Vagina (tissue), 2 donors: ENCODE measurements at regions not wholly inside any gene's neighbourhood (a gene's known extent, or its start where the extent isn't known, plus 50 kb on each side); places are given as distances from the start of the nearest gene placed in this dataset.

Experiments used
- DNase-seq, 2 donors: peaks; one replicate each; pipeline ENCODE4 v3.0.0-alpha.2; 2017; ENCODE audit errors: extremely low spot score in 2 of 2
- H3K27ac ChIP-seq: fragments of 200-600 bp; sonication (generic); one replicate; pipeline ENCODE4 v1.5.1; 2019
- H3K27me3 ChIP-seq: fragments of 200-600 bp; sonication (generic); one replicate; pipeline ENCODE4 v1.5.1; 2019
- H3K36me3 ChIP-seq, 2 donors: fragments of 200-600 bp; sonication (generic); one replicate each; pipeline ENCODE4 v1.5.1; 2017 to 2019
- H3K4me1 ChIP-seq: fragments of 200-600 bp; sonication (generic); one replicate; pipeline ENCODE4 v1.5.1; 2019
- H3K4me3 ChIP-seq, 2 donors: fragments of 200-600 bp; sonication (generic); 1 replicate in 1 of 2; 2 replicates in 1 of 2; pipeline ENCODE4 v1.5.1; 2016 to 2019
- H3K9me3 ChIP-seq: fragments of 200-600 bp; sonication (generic); one replicate; pipeline ENCODE4 v1.5.1; 2019
- CTCF ChIP-seq, 3 experiments: fragments of 450-650 bp in 2 of 3; fragments of 200-600 bp in 1 of 3; sonication (generic) in 1 of 3; IDR thresholded peaks; one replicate each; pipeline ENCODE4 v1.5.1; 2017 to 2019; ENCODE audit warnings: antibody characterized with exemption in 3 of 3, mild to moderate bottlenecking in 2 of 3, moderate library complexity in 2 of 3
- POLR2A ChIP-seq, 2 donors: fragments of 450-650 bp; IDR thresholded peaks; one replicate each; pipeline ENCODE4 v1.6.1; 2017; ENCODE audit warnings: antibody characterized with exemption in 2 of 2, mild to moderate bottlenecking in 2 of 2, moderate library complexity in 2 of 2
- POLR2AphosphoS5 ChIP-seq, 2 donors: sonication (generic); formaldehyde crosslinking; IDR thresholded peaks; one replicate each; pipeline ENCODE4 v1.9.0; 2017; ENCODE audit warnings: antibody characterized with exemption in 2 of 2, mild to moderate bottlenecking in 2 of 2, low read depth in 1 of 2; ENCODE audit not compliant: insufficient read depth in 1 of 2
- intact Hi-C: fragments of 100-400 bp; cut with DNase I; formaldehyde crosslinking; loops from one replicate; pipeline ENCODE4 v1.15.1; 2023

- Histone ChIP-seq H3K27ac (no peak overlapping the region), H3K36me3 (no peaks in the 10 kb centered on the region), H3K4me1 (no peaks in the 10 kb centered on the region), H3K9me3 (no peaks in the 10 kb centered on the region), H3K4me3 (no peak overlapping the region), H3K27me3 (no peaks in the 10 kb centered on the region)
- TF ChIP-seq POLR2A (IDR thresholded peaks at IDR 0.05) (no peak), CTCF (IDR thresholded peaks at IDR 0.05) (no peak)
- intact Hi-C loops: no loop called here
- no peak for DNase-seq
Observed at GRCh38 chr13:84831666-84832657, 949.7 kb upstream of the SLITRK1 start.

DNA sequence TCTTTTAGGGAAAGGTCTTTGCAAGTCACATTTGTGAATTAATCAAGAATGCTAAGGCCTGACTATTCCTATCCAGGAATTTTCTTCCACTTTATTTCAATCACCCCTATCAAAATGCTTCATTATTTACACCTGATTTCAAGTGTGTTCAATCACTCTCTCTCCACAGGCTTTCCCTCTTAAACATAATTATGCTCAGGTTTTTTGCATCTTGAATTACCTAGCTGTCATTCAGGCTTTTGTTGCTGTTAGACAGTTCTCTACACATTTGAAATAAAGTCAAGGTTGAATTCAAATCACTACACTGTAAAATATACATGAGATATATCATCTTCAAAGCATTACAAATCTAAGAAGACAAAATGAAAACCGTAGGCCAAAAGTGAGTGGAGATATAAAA is 941.3 kb upstream of the SLITRK1 start:
- H3K4me3 ChIP-seq: no peak overlapping the region
- intact Hi-C loops: no loop called here
- DNase-seq: no peak

DNA sequence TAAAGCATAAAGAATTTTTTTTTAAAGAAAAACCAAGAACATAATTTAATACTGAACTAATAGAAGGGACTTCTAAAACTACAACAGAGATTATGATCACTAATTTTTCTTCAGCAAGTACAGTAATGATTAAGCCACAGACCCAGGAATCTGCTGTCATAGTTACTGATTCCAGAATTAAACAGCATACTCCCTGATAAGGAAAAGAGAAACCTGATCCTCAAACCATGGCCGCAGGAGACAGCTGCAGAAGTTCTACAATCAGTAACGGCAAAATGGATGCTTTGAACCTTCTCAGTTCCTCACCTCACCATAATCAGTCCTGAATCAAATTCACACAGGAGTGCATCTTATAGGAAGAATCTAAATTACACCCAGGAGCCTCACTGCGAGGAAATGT is 939.0 kb upstream of the SLITRK1 start:
- Histone ChIP-seq H3K9me3 (no peaks in the 10 kb centered on the region), H3K4me3 (no peak overlapping the region), H3K27ac (no peak overlapping the region), H3K4me1 (no peaks in the 10 kb centered on the region), H3K27me3 (no peaks in the 10 kb centered on the region), H3K36me3 (no peaks in the 10 kb centered on the region)
- TF ChIP-seq CTCF (IDR thresholded peaks at IDR 0.05): no peak
- no peak for TF ChIP-seq POLR2A (IDR thresholded peaks at IDR 0.05)
- TF ChIP-seq POLR2AphosphoS5 (IDR thresholded peaks at IDR 0.05; ENCODE audit: insufficient read depth in 1 of 2, low read depth in 1 of 2): no peak
- no peak for DNase-seq
- intact Hi-C loops: no loop called here

More for the DNA sequence above, 941.3 kb upstream of the SLITRK1 start:
- Histone ChIP-seq H3K27ac (no peak overlapping the region), H3K9me3 (no peaks in the 10 kb centered on the region), H3K27me3 (no peaks in the 10 kb centered on the region), H3K36me3 (no peaks in the 10 kb centered on the region), H3K4me1 (no peaks in the 10 kb centered on the region)
- TF ChIP-seq POLR2A (IDR thresholded peaks at IDR 0.05) (no peak), POLR2AphosphoS5 (IDR thresholded peaks at IDR 0.05; ENCODE audit: insufficient read depth in 1 of 2, low read depth in 1 of 2) (no peak), CTCF (IDR thresholded peaks at IDR 0.05) (no peak)

GRCh38 chr13:84816567-84817105 is 934.4 kb upstream of the SLITRK1 start:
- Histone ChIP-seq H3K4me3 (no peak overlapping the region), H3K27me3 (no peaks in the 10 kb centered on the region), H3K4me1 (no peaks in the 10 kb centered on the region), H3K9me3 (no peaks in the 10 kb centered on the region), H3K27ac (no peak overlapping the region), H3K36me3 (no peaks in the 10 kb centered on the region)
- no peak for DNase-seq
- intact Hi-C loops: no loop called here
- no peak for TF ChIP-seq POLR2AphosphoS5 (IDR thresholded peaks at IDR 0.05; ENCODE audit: insufficient read depth in 1 of 2, low read depth in 1 of 2)
- no peak for TF ChIP-seq POLR2A (IDR thresholded peaks at IDR 0.05)
- no peak for TF ChIP-seq CTCF (IDR thresholded peaks at IDR 0.05)

GRCh38 chr13:84812789-84813188 is 930.5 kb upstream of the SLITRK1 start:
- DNase-seq: no peak
- no peaks in the 10 kb centered on the region for H3K9me3 ChIP-seq
- intact Hi-C loops: no loop called here
- H3K4me1 ChIP-seq: no peaks in the 10 kb centered on the region
- H3K36me3 ChIP-seq: no peaks in the 10 kb centered on the region
- TF ChIP-seq POLR2AphosphoS5 (IDR thresholded peaks at IDR 0.05; ENCODE audit: insufficient read depth in 1 of 2, low read depth in 1 of 2) (no peak), CTCF (IDR thresholded peaks at IDR 0.05) (no peak), POLR2A (IDR thresholded peaks at IDR 0.05) (no peak)
- no peak overlapping the region for H3K4me3 ChIP-seq
- no peaks in the 10 kb centered on the region for H3K27me3 ChIP-seq
- no peak overlapping the region for H3K27ac ChIP-seq
